ENCODE measurements at regions not wholly inside any gene's neighbourhood (a gene's known extent, or its start where the extent isn't known, plus 50 kb on each side); places are given as distances from the start of the nearest gene placed in this dataset.

GRCh38 chrX:39201305-39201990, 400.2 kb downstream of the MID1IP1 start (continued):
- TF ChIP-seq ZNF318 (IDR thresholded peaks at IDR 0.05; ENCODE audit: borderline replicate concordance in 1 of 2, low read depth in 1 of 2) (no peak), ZBTB5 (IDR thresholded peaks at IDR 0.05) (no peak), BMI1 (IDR thresholded peaks at IDR 0.05; ENCODE audit: low read length) (no peak), ZNF184 (CRISPR knock-in tag; IDR thresholded peaks at IDR 0.05) (no peak), BRF1 (IDR thresholded peaks at IDR 0.05; ENCODE audit: borderline replicate concordance, extremely low read depth, insufficient read length) (no peak), DNMT1 (IDR thresholded peaks at IDR 0.05) (no peak), RBM17 (IDR thresholded peaks at IDR 0.05; ENCODE audit: borderline replicate concordance, low read depth, low read length) (no peak), RFX5 (IDR thresholded peaks at IDR 0.05; ENCODE audit: low read depth, low read length) (peak; percentile 88), PCBP1 (IDR thresholded peaks at IDR 0.05; ENCODE audit: low read depth, low read length, poor library complexity, severe bottlenecking) (no peak), ZNF24 (IDR thresholded peaks at IDR 0.05) (no peak), ZNF347 (CRISPR knock-in tag; IDR thresholded peaks at IDR 0.05; ENCODE audit: low read depth) (no peak), RFX7 (CRISPR knock-in tag; IDR thresholded peaks at IDR 0.05) (no peak), ETV5 (CRISPR knock-in tag; IDR thresholded peaks at IDR 0.05; ENCODE audit: low read depth) (no peak), CBX2 (IDR thresholded peaks at IDR 0.05; ENCODE audit: insufficient read depth, low read length, poor library complexity, severe bottlenecking) (no peak), E2F8 (IDR thresholded peaks at IDR 0.05; ENCODE audit: low read depth, partially characterized antibody) (no peak)
